ENCODE measurements at regions not wholly inside any gene's neighbourhood (a gene's known extent, or its start where the extent isn't known, plus 50 kb on each side); places are given as distances from the start of the nearest gene placed in this dataset.

- no peaks in the 10 kb centered on the region for H3K4me1 Mint-ChIP-seq
- DNase-seq: no peak
- no peaks in the 10 kb centered on the region for H3K9me3 Mint-ChIP-seq
- ATAC-seq (ENCODE audit: low read depth): no peak
- CTCF ChIA-PET: no interaction called here
- TF ChIP-seq CTCF (IDR thresholded peaks at IDR 0.05): no peak
- no peaks in the 10 kb centered on the region for H3K36me3 Mint-ChIP-seq (ENCODE audit: low read depth)
- no peak overlapping the region for H3K4me3 Mint-ChIP-seq
- intact Hi-C loops (cut with micrococcal nuclease): no loop called here
- no peak overlapping the region for H3K27ac Mint-ChIP-seq
- peaks cover 10% of the 10 kb centered on the region for H3K27me3 Mint-ChIP-seq
- POLR2A ChIA-PET: no interaction called here
Observed at GRCh38 chr9:119788921-119789320, 419.7 kb upstream of the BRINP1 start.

DNA sequence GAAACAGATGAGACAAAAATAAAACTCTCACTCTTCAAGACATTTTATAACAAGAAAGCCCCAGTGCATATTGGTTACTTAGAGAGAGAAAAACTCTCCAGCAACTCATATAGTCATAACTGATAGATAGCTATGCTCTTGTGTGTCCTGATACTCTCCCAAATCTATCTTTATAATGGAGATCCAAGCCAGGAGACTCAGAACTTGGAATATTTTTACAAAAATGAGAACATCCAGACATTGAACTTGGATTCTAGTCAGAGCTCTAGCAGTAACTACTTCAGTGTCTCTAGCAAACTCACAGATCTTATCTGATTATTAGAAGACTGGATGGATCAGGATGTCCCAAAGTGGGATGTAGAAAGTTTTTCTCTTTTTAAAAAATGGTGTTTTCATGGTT is 412.7 kb upstream of the BRINP1 start:
- no peak overlapping the region for H3K27ac Mint-ChIP-seq
- no peaks in the 10 kb centered on the region for H3K9me3 Mint-ChIP-seq
- no peaks in the 10 kb centered on the region for H3K4me1 Mint-ChIP-seq
- no peak overlapping the region for H3K4me3 Mint-ChIP-seq
- ChIA-PET POLR2A (no interaction called here), CTCF (no interaction called here)
- peaks cover 5% of the 10 kb centered on the region for H3K27me3 Mint-ChIP-seq
- no peak for TF ChIP-seq CTCF (IDR thresholded peaks at IDR 0.05)
- no peaks in the 10 kb centered on the region for H3K36me3 Mint-ChIP-seq (ENCODE audit: low read depth)
- ATAC-seq (ENCODE audit: low read depth): no peak
- intact Hi-C loops (cut with micrococcal nuclease): no loop called here
- no peak for DNase-seq

- Mint-ChIP-seq H3K36me3 (ENCODE audit: low read depth) (no peaks in the 10 kb centered on the region), H3K4me1 (no peaks in the 10 kb centered on the region), H3K27me3 (peaks cover 2% of the 10 kb centered on the region), H3K4me3 (no peak overlapping the region), H3K9me3 (no peaks in the 10 kb centered on the region), H3K27ac (no peak overlapping the region)
- DNase-seq (no peak), ATAC-seq (ENCODE audit: low read depth) (no peak)
- POLR2A ChIA-PET: no interaction called here
- no peak for TF ChIP-seq CTCF (IDR thresholded peaks at IDR 0.05)
- intact Hi-C loops (cut with micrococcal nuclease): no loop called here
- CTCF ChIA-PET: no interaction called here
Observed at GRCh38 chr9:119775410-119775809, 406.2 kb upstream of the BRINP1 start.

DNA sequence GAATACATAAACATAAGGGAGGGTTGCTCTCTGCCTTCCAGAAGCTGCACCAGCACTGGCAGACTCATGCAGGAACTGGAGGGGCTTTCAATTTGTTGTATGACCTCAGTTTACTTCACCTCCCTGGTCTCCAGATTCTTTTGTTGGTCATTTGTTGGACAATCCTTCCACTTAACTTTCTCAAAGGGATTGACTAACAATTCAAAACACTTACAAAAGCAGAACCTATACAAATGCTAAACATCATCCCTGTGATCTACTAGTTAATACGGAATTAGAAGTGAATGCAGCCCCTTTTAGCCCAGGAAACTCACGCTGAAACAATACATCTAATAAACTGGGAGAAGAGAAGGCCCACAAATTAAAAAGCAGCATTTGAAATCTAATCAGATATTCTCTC is 404.6 kb upstream of the BRINP1 start:
- no peak for DNase-seq
- intact Hi-C loops (cut with micrococcal nuclease): no loop called here
- no peak for ATAC-seq (ENCODE audit: low read depth)
- Mint-ChIP-seq H3K4me1 (no peaks in the 10 kb centered on the region), H3K27me3 (peaks cover 2% of the 10 kb centered on the region), H3K4me3 (no peak overlapping the region), H3K9me3 (no peaks in the 10 kb centered on the region), H3K27ac (no peak overlapping the region), H3K36me3 (ENCODE audit: low read depth) (no peaks in the 10 kb centered on the region)
- no peak for TF ChIP-seq CTCF (IDR thresholded peaks at IDR 0.05)
- ChIA-PET CTCF (no interaction called here), POLR2A (no interaction called here)

GRCh38 chr9:119771341-119771740 is 402.1 kb upstream of the BRINP1 start:
- ChIA-PET CTCF (no interaction called here), POLR2A (no interaction called here)
- DNase-seq (no peak), ATAC-seq (ENCODE audit: low read depth) (no peak)
- no peak for TF ChIP-seq CTCF (IDR thresholded peaks at IDR 0.05)
- Mint-ChIP-seq H3K36me3 (ENCODE audit: low read depth) (no peaks in the 10 kb centered on the region), H3K9me3 (no peaks in the 10 kb centered on the region), H3K27ac (no peak overlapping the region), H3K27me3 (peaks cover 4% of the 10 kb centered on the region), H3K4me3 (no peak overlapping the region), H3K4me1 (no peaks in the 10 kb centered on the region)
- intact Hi-C loops (cut with micrococcal nuclease): no loop called here

All from activated B cell treated with CpG ODN at 0.5 μM for 24 hours (primary cell).